ENCODE measurements at regions not wholly inside any gene's neighbourhood (a gene's known extent, or its start where the extent isn't known, plus 50 kb on each side); places are given as distances from the start of the nearest gene placed in this dataset.

DNA sequence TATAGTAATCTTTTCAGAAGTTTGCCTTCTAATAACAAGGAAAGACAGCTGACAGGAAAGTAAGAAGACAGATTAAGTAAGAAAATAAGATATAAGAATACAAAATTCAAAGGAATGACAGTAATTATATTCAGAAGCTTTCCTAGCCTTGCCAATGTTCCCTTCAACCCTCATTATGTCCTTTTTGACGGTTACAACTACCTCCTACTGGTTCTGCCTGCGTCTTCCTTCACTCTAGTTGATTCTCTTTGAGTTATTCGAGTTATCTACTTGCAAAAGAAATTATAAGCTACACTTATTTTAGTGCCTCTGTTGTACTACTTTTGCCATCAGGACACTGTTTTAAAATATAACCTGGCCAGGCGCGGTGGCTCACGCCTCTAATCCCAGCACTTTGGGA is 218.9 kb upstream of the GYPC start:
- WGBS (ENCODE audit: insufficient coverage): 92% methylated on average over 6 of the region's 6 CpGs
- Histone ChIP-seq H4K20me1 (ENCODE audit: insufficient read depth, low read length) (no peaks in the 10 kb centered on the region), H2AFZ (ENCODE audit: insufficient read depth, low read depth, low read length, poor library complexity, severe bottlenecking) (no peak overlapping the region), H3K4me3 (replicated peaks in 1 of 3; ENCODE audit: low read depth in 2 of 3, low read length in 3 of 3) (no peak overlapping the region), H3K9ac (ENCODE audit: insufficient read depth, low read length, poor library complexity, severe bottlenecking) (no peak overlapping the region), H3K27me3 (ENCODE audit: control insufficient read depth in 2 of 2, insufficient read depth in 2 of 2, low read length in 2 of 2) (no peaks in the 10 kb centered on the region), H3K4me1 (ENCODE audit: control insufficient read depth in 1 of 2, insufficient read depth in 2 of 2, low read length in 2 of 2) (no peaks in the 10 kb centered on the region), H3K27ac (ENCODE audit: low read depth in 1 of 2, low read length in 2 of 2) (no peak overlapping the region), H3K9me3 (replicated peaks in 1 of 2; ENCODE audit: control insufficient read depth in 1 of 2, insufficient read depth in 1 of 2, low read length in 2 of 2) (no peaks in the 10 kb centered on the region), H3K36me3 (replicated peaks in 1 of 2; ENCODE audit: control insufficient read depth in 1 of 2, insufficient read depth in 2 of 2, low read length in 2 of 2) (no peaks in the 10 kb centered on the region), H3K79me2 (ENCODE audit: insufficient read depth, low read length) (no peaks in the 10 kb centered on the region), H3K4me2 (replicated peaks; ENCODE audit: extremely low read depth, low read length, poor library complexity, severe bottlenecking) (no peak overlapping the region)
- TF ChIP-seq, protein P1, sequence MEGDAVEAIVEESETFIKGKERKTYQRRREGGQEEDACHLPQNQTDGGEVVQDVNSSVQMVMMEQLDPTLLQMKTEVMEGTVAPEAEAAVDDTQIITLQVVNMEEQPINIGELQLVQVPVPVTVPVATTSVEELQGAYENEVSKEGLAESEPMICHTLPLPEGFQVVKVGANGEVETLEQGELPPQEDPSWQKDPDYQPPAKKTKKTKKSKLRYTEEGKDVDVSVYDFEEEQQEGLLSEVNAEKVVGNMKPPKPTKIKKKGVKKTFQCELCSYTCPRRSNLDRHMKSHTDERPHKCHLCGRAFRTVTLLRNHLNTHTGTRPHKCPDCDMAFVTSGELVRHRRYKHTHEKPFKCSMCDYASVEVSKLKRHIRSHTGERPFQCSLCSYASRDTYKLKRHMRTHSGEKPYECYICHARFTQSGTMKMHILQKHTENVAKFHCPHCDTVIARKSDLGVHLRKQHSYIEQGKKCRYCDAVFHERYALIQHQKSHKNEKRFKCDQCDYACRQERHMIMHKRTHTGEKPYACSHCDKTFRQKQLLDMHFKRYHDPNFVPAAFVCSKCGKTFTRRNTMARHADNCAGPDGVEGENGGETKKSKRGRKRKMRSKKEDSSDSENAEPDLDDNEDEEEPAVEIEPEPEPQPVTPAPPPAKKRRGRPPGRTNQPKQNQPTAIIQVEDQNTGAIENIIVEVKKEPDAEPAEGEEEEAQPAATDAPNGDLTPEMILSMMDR (IDR thresholded peaks at IDR 0.05): no peak
- Mint-ChIP-seq H3K36me3 (no peaks in the 10 kb centered on the region), H3K4me3 (no peak overlapping the region), H3K9me3 (peaks cover 0 to 4% (median under 1%) of the 10 kb centered on the region in 7 donors), H3K4me1 (no peaks in the 10 kb centered on the region), H3K27ac (no peak overlapping the region), H3K27me3 (ENCODE audit: low read depth in 3 of 3) (peaks cover 0 to 1% (median 0%) of the 10 kb centered on the region in 3 donors)
- DNase-seq: no peak
- intact Hi-C loops (cut with micrococcal nuclease): no loop called here

DNA sequence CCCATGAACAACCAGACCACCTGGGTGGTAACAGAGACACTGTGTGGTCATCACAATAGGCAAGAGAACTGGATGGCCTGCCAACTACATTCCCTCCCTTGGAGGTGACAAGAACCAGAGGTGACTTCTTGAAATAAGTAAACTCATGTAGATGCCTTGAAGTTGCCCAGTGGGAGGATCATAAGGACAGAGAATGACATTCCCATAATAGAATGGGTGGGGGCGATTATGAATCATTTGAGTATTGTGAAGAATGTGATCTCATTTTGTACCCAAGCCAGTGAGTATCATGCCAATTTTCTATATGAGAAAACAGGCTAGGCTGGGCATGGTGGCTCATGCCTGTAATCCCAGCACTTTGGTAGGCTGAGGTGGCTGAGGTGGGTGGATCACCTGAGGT is 211.4 kb upstream of the GYPC start:
- H3K4me1 Mint-ChIP-seq: no peaks in the 10 kb centered on the region
- TF ChIP-seq, protein P1 (IDR thresholded peaks at IDR 0.05): no peak
- WGBS (ENCODE audit: insufficient coverage): 63% methylated on average over 1 of the region's 1 CpG
- Histone ChIP-seq H3K9ac (ENCODE audit: insufficient read depth, low read length, poor library complexity, severe bottlenecking) (no peak overlapping the region), H3K4me1 (ENCODE audit: control insufficient read depth in 1 of 2, insufficient read depth in 2 of 2, low read length in 2 of 2) (no peaks in the 10 kb centered on the region), H3K4me2 (replicated peaks; ENCODE audit: extremely low read depth, low read length, poor library complexity, severe bottlenecking) (no peak overlapping the region), H3K9me3 (replicated peaks in 1 of 2; ENCODE audit: control insufficient read depth in 1 of 2, insufficient read depth in 1 of 2, low read length in 2 of 2) (peaks cover 0 to 7% of the 10 kb centered on the region in 2 donors), H3K27me3 (ENCODE audit: control insufficient read depth in 2 of 2, insufficient read depth in 2 of 2, low read length in 2 of 2) (no peaks in the 10 kb centered on the region), H3K36me3 (replicated peaks in 1 of 2; ENCODE audit: control insufficient read depth in 1 of 2, insufficient read depth in 2 of 2, low read length in 2 of 2) (no peaks in the 10 kb centered on the region), H3K79me2 (ENCODE audit: insufficient read depth, low read length) (no peaks in the 10 kb centered on the region), H3K4me3 (replicated peaks in 1 of 3; ENCODE audit: low read depth in 2 of 3, low read length in 3 of 3) (no peak overlapping the region), H2AFZ (ENCODE audit: insufficient read depth, low read depth, low read length, poor library complexity, severe bottlenecking) (no peak overlapping the region), H4K20me1 (ENCODE audit: insufficient read depth, low read length) (no peaks in the 10 kb centered on the region), H3K27ac (ENCODE audit: low read depth in 1 of 2, low read length in 2 of 2) (no peak overlapping the region)
- no peaks in the 10 kb centered on the region for H3K36me3 Mint-ChIP-seq
- intact Hi-C loops (cut with micrococcal nuclease): no loop called here
- no peak overlapping the region for H3K27ac Mint-ChIP-seq
- H3K27me3 Mint-ChIP-seq (ENCODE audit: low read depth in 3 of 3): peaks cover 0 to 6% (median 4%) of the 10 kb centered on the region in 3 donors
- no peak overlapping the region for H3K4me3 Mint-ChIP-seq
- peaks cover 3 to 12% (median 5%) of the 10 kb centered on the region in 7 donors for H3K9me3 Mint-ChIP-seq
- no peak for DNase-seq
